ENCODE measurements at regions not wholly inside any gene's neighbourhood (a gene's known extent, or its start where the extent isn't known, plus 50 kb on each side); places are given as distances from the start of the nearest gene placed in this dataset.

DNA sequence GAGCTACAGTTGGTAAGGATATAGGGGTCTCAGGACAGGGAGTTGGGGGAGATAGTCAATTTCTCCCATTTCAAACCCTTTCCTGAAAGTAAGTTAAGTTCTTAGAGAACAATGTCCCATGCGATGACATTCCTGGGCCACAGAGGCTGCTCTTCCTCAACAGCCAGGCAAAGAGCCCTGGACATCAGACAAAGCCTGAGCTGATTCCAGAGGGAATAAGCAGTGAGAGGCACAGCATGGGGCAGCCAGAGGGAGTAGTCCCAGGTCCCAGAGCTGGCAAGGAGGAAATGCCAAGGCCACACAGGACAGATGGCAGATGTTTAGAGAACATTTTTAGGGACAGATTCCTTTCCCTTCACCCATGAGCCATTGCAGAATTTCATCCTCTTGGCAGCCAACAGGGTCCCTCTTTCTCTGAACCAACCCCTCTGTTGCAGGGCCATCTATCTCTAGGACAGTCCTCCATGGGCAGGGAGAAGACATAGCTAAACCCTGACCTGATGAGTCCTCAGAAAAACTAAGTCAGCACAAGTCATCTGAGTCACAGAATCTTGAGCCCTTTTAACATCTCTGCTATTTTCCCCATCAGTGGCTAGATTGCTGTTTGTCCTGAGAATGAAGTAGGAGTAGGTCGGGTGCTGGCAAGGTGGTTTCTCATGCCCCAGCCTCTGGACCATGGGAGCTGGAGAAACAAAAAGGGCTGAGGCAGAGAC is 60.3 kb upstream of the CALM2 start:
- no peak overlapping the region for H2BK5ac ChIP-seq (ENCODE audit: low read depth, low read length, poor library complexity, severe bottlenecking)
- no peak overlapping the region for H3K27ac ChIP-seq (ENCODE audit: insufficient read depth, low read length)
- H4K91ac ChIP-seq (ENCODE audit: insufficient read depth, low read depth, low read length), result peak overlapping the region; percentile 8
- H3K56ac ChIP-seq (ENCODE audit: extremely low read depth, insufficient read depth, low read length), result no peak overlapping the region
- H2BK120ac ChIP-seq (ENCODE audit: low read depth, low read length), result peak overlapping the region; percentile 85
- no peaks in the 10 kb centered on the region for H3K27me3 ChIP-seq (ENCODE audit: control insufficient read depth, insufficient read depth, low read length)
- POLR2A ChIA-PET (ENCODE audit: unreplicated experiment), result no interaction called here
- peak overlapping the region; percentile 27 for H3K14ac ChIP-seq (replicated peaks; ENCODE audit: low read depth, low read length)
- H3K4me3 ChIP-seq (ENCODE audit: insufficient read depth, low read depth, low read length), result no peak overlapping the region
- H3K36me3 ChIP-seq (ENCODE audit: control insufficient read depth, insufficient read depth, low read length), result no peaks in the 10 kb centered on the region
- WGBS, 2 experiments (ENCODE audit: extremely low coverage in 2 of 2, insufficient read length in 1 of 2), result no CpG with 5 or more reads among the region's 2 CpGs
- H3K9me3 ChIP-seq (ENCODE audit: control insufficient read depth, insufficient read depth, low read length), result no peaks in the 10 kb centered on the region
- peak; percentile 43 for ATAC-seq (ENCODE audit: low read depth)
- CTCF ChIA-PET, result interaction anchor here (1.3 kb wide), 1 partner anchor 11 kb away, joined by 4 read pairs; no protein-coding TSS in a partner anchor
- H2AK5ac ChIP-seq (ENCODE audit: low read depth, low read length), result peak overlapping the region; percentile 72; the same call in 1 of the 2 replicates
- dilution Hi-C loops (cut with HindIII; ENCODE audit: low sequenced_read_pairs, unreplicated experiment), result no loop called here
- peak overlapping the region; percentile 47 for H2AFZ ChIP-seq (replicated peaks; ENCODE audit: low read length, poor library complexity)
- peaks cover 17% of the 10 kb centered on the region for H3K4me1 ChIP-seq (ENCODE audit: control insufficient read depth, insufficient read depth, low read length)
- H2BK15ac ChIP-seq (ENCODE audit: low read depth, low read length), result peak overlapping the region; percentile 45; the same call in 1 of the 3 replicates
- intact Hi-C loops (cut with micrococcal nuclease), result no loop called here
- peak; percentile 17 for DNase-seq
- peak overlapping the region; percentile 7; the same call in 1 of the 2 replicates for H3K18ac ChIP-seq (ENCODE audit: low read depth, low read length)
- H4K20me1 ChIP-seq (ENCODE audit: insufficient read depth, low read length), result no peaks in the 10 kb centered on the region
- 0 out of 4 replicates have a peak, but pooled peaks cover 0 to 6% of the 10 kb centered on the region in 2 experiments for H3K79me1 ChIP-seq (ENCODE audit: low read depth in 1 of 2, low read length in 2 of 2)
- H2AK9ac ChIP-seq (replicated peaks; ENCODE audit: low read depth, low read length, poor library complexity), result peak overlapping the region; percentile 31
- H3K4me2 ChIP-seq (ENCODE audit: low read depth, low read length), result no peak overlapping the region
- peak overlapping the region; percentile 3; the same call in 1 of the 2 replicates for H4K5ac ChIP-seq (ENCODE audit: low read depth, low read length)
- BruUV-seq (replicated peaks), result no TSS peak
- peak overlapping the region; percentile 49 for H3K4ac ChIP-seq (ENCODE audit: low read depth, low read length)
- in situ Hi-C loops (cut with MboI; ENCODE audit: low sequenced_read_pairs), result no loop called here
- TF ChIP-seq USF2 (IDR thresholded peaks at IDR 0.05; ENCODE audit: low read depth, low read length) (no peak), CHD1 (IDR thresholded peaks at IDR 0.05; ENCODE audit: low read depth, low read length) (no peak), RAD21 (IDR thresholded peaks at IDR 0.05; ENCODE audit: low read length) (no peak), RFX5 (IDR thresholded peaks at IDR 0.05; ENCODE audit: low read depth, low read length) (no peak)
- peak overlapping the region in 1 of 2 experiments; percentile 61; a peak in 3 of 4 replicates for H4K8ac ChIP-seq (ENCODE audit: low read depth in 2 of 2, low read length in 2 of 2)
- peak overlapping the region; percentile 46 for H2BK20ac ChIP-seq (ENCODE audit: low read depth, low read length)
- no peak overlapping the region for H3K23ac ChIP-seq (ENCODE audit: low read depth, low read length)
- peaks cover 17% of the 10 kb centered on the region; the same call in 1 of the 2 replicates for H3K9me1 ChIP-seq (ENCODE audit: insufficient read depth, low read length)
- H3K9ac ChIP-seq (ENCODE audit: low read depth, low read length), result no peak overlapping the region

All from IMR-90 (cell line).